Smooth muscle cell (in vitro differentiated cells): ENCODE measurements at regions not wholly inside any gene's neighbourhood (a gene's known extent, or its start where the extent isn't known, plus 50 kb on each side); places are given as distances from the start of the nearest gene placed in this dataset.

Experiments used
- DNase-seq: peaks from one replicate; lab custom pipeline; 2025; ENCODE audit not compliant: unreplicated experiment; lab: John Stamatoyannopoulos, UW
- H2AFZ ChIP-seq: fragments of 200-600 bp; sonication (generic); 2 replicates; pipeline ENCODE4 v1.6.0; 2016; ENCODE audit warnings: antibody characterized with exemption, low read depth, mild to moderate bottlenecking
- H3F3A ChIP-seq: fragments of 200-600 bp; sonication (generic); 2 replicates; pipeline ENCODE4 v1.6.0; 2017; ENCODE audit warnings: antibody characterized with exemption, low read depth
- H3K27ac ChIP-seq: fragments of 200-600 bp; sonication (generic); 2 replicates; pipeline ENCODE4 v1.5.1; 2016; ENCODE audit warnings: low read depth, mild to moderate bottlenecking
- H3K27me3 ChIP-seq: fragments of 200-600 bp; sonication (generic); 2 replicates; pipeline ENCODE4 v1.6.1; 2016; ENCODE audit warnings: low read depth, mild to moderate bottlenecking
- H3K36me3 ChIP-seq: fragments of 200-600 bp; sonication (generic); 2 replicates; pipeline ENCODE4 v1.5.1; 2016; ENCODE audit warnings: low read depth
- H3K4me1 ChIP-seq: fragments of 200-600 bp; sonication (generic); 2 replicates; pipeline ENCODE4 v1.5.1; 2016; ENCODE audit warnings: low read depth
- H3K4me2 ChIP-seq: fragments of 200-600 bp; sonication (generic); 2 replicates; pipeline ENCODE4 v1.6.0; 2016; ENCODE audit warnings: mild to moderate bottlenecking
- H3K4me3 ChIP-seq: fragments of 200-600 bp; sonication (generic); 2 replicates; pipeline ENCODE4 v1.5.1; 2016; ENCODE audit warnings: mild to moderate bottlenecking
- H3K79me2 ChIP-seq: fragments of 200-600 bp; sonication (generic); 2 replicates; pipeline ENCODE4 v1.6.0; 2016; ENCODE audit warnings: low read depth, mild to moderate bottlenecking
- H3K9ac ChIP-seq: fragments of 200-600 bp; sonication (generic); 2 replicates; pipeline ENCODE4 v1.6.0; 2016; ENCODE audit warnings: low read depth
- H3K9me3 ChIP-seq: fragments of 200-600 bp; sonication (generic); replicated peaks from 2 replicates; pipeline ENCODE4 v1.5.1; 2016; ENCODE audit warnings: low read depth
- H4K20me1 ChIP-seq: fragments of 200-600 bp; sonication (generic); 2 replicates; pipeline ENCODE4 v1.6.0; 2016; ENCODE audit warnings: low read depth
- WGBS: methylation state at CpG from one replicate; pipeline ENCODE4 v1.1.7; 2016; ENCODE audit warnings: low lambda C conversion rate; 5-methylcytosine and 5-hydroxymethylcytosine counted together
- TF ChIP-seq, protein P1 (sequence below): fragments of 200-600 bp; sonication (generic); IDR thresholded peaks from 2 replicates; pipeline ENCODE4 v1.5.1; 2017; ENCODE audit warnings: borderline replicate concordance, mild to moderate bottlenecking, antibody characterized with exemption; ENCODE audit not compliant: insufficient read depth, poor library complexity, severe bottlenecking

DNA sequence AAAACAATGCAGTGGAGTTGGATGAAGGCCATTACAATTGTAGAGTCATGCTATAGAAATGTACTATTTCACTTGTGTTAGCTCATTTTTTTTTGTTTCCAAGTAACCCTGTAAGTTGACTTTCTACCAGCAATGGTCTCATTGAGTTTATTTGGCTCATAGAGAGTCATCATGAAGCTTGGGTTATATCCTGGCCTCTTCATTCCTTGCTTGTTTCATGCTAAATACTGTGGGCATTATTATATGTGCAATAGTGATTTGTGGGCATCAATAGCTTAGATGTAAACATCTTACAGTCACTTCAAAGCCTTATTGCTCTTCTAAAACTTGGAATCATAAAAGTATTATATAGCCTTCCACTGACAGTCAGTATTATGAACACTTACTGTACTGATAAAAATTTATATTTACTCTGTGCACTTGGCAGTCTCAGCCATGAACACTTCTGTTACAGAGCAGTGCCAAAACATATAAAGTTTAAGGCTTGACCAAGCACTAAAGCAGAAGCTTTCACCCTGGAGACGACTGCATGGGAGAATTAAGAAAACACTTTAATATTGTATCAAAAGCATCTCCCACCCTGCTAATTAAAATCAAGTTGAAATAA lies 751.2 kb downstream of the SATB2 start:
- no peak overlapping the region for H2AFZ ChIP-seq
- H3K9me3 ChIP-seq = no peaks in the 10 kb centered on the region
- no peak for DNase-seq
- H3K36me3 ChIP-seq = no peaks in the 10 kb centered on the region
- H3K4me3 ChIP-seq = no peak overlapping the region
- H3K79me2 ChIP-seq = no peaks in the 10 kb centered on the region
- no peak overlapping the region for H3K4me2 ChIP-seq
- H3K27me3 ChIP-seq = no peaks in the 10 kb centered on the region
- H4K20me1 ChIP-seq = no peaks in the 10 kb centered on the region
- no peaks in the 10 kb centered on the region for H3K4me1 ChIP-seq
- H3F3A ChIP-seq = no peaks in the 10 kb centered on the region
- H3K27ac ChIP-seq = no peak overlapping the region
- 93% methylated on average over 1 of the region's 1 CpG for WGBS
- H3K9ac ChIP-seq = no peak overlapping the region
- TF ChIP-seq, protein P1, sequence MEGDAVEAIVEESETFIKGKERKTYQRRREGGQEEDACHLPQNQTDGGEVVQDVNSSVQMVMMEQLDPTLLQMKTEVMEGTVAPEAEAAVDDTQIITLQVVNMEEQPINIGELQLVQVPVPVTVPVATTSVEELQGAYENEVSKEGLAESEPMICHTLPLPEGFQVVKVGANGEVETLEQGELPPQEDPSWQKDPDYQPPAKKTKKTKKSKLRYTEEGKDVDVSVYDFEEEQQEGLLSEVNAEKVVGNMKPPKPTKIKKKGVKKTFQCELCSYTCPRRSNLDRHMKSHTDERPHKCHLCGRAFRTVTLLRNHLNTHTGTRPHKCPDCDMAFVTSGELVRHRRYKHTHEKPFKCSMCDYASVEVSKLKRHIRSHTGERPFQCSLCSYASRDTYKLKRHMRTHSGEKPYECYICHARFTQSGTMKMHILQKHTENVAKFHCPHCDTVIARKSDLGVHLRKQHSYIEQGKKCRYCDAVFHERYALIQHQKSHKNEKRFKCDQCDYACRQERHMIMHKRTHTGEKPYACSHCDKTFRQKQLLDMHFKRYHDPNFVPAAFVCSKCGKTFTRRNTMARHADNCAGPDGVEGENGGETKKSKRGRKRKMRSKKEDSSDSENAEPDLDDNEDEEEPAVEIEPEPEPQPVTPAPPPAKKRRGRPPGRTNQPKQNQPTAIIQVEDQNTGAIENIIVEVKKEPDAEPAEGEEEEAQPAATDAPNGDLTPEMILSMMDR = no peak

DNA sequence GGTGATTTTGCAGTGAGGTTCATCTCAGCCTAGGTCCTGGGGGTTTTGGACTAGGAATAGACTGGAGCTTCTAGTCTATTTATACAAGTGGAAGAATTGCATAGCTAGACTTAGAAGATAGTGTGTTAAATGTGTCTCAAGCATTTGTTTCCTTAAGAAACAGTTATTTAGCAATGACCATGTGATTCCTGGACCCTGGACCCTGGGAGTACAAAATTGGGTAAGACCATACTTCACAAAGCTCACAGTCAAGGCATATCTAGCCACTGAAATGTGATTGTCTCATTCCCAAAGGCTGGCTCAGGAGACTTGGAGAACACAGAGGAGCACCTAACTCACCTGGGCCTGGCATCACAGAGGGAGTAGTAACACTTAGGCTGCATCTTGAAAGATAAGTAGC lies 754.5 kb downstream of the SATB2 start:
- no peak overlapping the region for H2AFZ ChIP-seq
- H3K4me3 ChIP-seq = no peak overlapping the region
- no peaks in the 10 kb centered on the region for H3K36me3 ChIP-seq
- no peaks in the 10 kb centered on the region for H3K79me2 ChIP-seq
- H3K27ac ChIP-seq = no peak overlapping the region
- TF ChIP-seq, protein P1 = no peak
- no peak for DNase-seq
- H3K4me2 ChIP-seq = no peak overlapping the region
- H3K9me3 ChIP-seq = no peaks in the 10 kb centered on the region
- no peaks in the 10 kb centered on the region for H4K20me1 ChIP-seq
- H3F3A ChIP-seq = no peaks in the 10 kb centered on the region
- H3K27me3 ChIP-seq = no peaks in the 10 kb centered on the region
- H3K4me1 ChIP-seq = no peaks in the 10 kb centered on the region
- no peak overlapping the region for H3K9ac ChIP-seq

DNA sequence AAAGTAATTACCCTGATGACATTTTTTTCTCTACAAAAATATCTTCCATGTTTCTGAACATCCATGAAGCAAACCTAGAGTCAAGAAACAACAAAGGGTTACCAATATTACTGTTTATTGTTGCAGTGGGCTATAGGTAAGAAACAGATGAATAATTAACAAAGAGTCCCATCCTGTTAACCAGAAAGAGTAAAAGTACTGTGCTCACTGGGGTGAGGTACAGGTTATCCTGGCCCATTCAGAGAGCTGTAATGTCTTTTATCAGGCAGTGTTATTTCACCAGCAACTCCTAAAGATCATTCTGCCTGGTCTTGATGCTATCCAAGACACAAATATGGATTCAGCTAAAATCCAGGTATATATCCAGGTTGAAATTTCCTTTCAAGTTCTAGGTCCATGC lies 754.9 kb downstream of the SATB2 start:
- Histone ChIP-seq H3K27ac (no peak overlapping the region), H3K36me3 (no peaks in the 10 kb centered on the region), H3K27me3 (no peaks in the 10 kb centered on the region), H3K9me3 (no peaks in the 10 kb centered on the region), H3K4me1 (no peaks in the 10 kb centered on the region), H3K4me2 (no peak overlapping the region), H4K20me1 (no peaks in the 10 kb centered on the region), H3K79me2 (no peaks in the 10 kb centered on the region), H3F3A (no peaks in the 10 kb centered on the region), H3K4me3 (no peak overlapping the region), H3K9ac (no peak overlapping the region), H2AFZ (no peak overlapping the region)
- no peak for DNase-seq
- TF ChIP-seq, protein P1 = no peak

DNA sequence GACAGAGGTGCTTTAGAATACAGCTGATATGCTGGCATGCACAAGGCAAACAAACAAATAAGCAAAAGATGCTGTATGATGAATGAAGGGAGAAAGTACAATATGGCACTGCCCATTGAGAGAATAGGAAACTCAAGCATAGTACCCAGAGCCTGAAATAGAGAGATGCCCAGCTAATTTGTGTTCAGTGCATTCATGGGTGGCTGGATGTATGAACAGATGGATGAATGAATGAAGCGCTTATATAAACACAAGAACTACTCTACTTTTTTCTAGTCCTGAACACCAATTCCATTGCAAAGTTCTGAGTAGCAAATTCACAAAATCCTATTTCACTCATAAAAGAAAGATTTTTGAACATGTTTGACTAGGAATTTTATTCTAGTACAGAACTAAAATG lies 756.3 kb downstream of the SATB2 start:
- H3K27me3 ChIP-seq = no peaks in the 10 kb centered on the region
- no peaks in the 10 kb centered on the region for H3F3A ChIP-seq
- no peaks in the 10 kb centered on the region for H3K9me3 ChIP-seq
- no peak for DNase-seq
- no peak overlapping the region for H3K9ac ChIP-seq
- H3K27ac ChIP-seq = no peak overlapping the region
- no peaks in the 10 kb centered on the region for H3K4me1 ChIP-seq
- no peaks in the 10 kb centered on the region for H3K79me2 ChIP-seq
- TF ChIP-seq, protein P1 = no peak
- no peak overlapping the region for H3K4me3 ChIP-seq
- WGBS = 100% methylated on average over 1 of the region's 1 CpG
- no peak overlapping the region for H2AFZ ChIP-seq
- H3K36me3 ChIP-seq = no peaks in the 10 kb centered on the region
- H3K4me2 ChIP-seq = no peak overlapping the region
- no peaks in the 10 kb centered on the region for H4K20me1 ChIP-seq
